NCI-H2196 treated with DMSO at 0.1 percent for 48 hours (cell line): ENCODE measurements at regions not wholly inside any gene's neighbourhood (a gene's known extent, or its start where the extent isn't known, plus 50 kb on each side); places are given as distances from the start of the nearest gene placed in this dataset.

ENCODE experiments used
- DNase-seq: peaks from one replicate; lab custom pipeline; 2025; ENCODE audit not compliant: unreplicated experiment; lab: John Stamatoyannopoulos, UW

- DNase-seq = no peak
Measured at GRCh38 chr15:70355275-70355795, 257.6 kb upstream of the TLE3 start.

- DNase-seq = no peak
Measured at GRCh38 chr15:70354346-70354905, 256.7 kb upstream of the TLE3 start.

- no peak for DNase-seq
Measured at GRCh38 chr15:70353606-70354345, 256.1 kb upstream of the TLE3 start.

- DNase-seq = no peak
Measured at GRCh38 chr15:70351941-70352774, 254.4 kb upstream of the TLE3 start.

- no peak for DNase-seq
Measured at GRCh38 chr15:70351391-70351790, 253.7 kb upstream of the TLE3 start.

- no peak for DNase-seq
Measured at GRCh38 chr15:70348581-70349344, 251.0 kb upstream of the TLE3 start.

GRCh38 chr15:70348226-70348543 is 250.5 kb upstream of the TLE3 start:
- no peak for DNase-seq

- no peak for DNase-seq
Measured at GRCh38 chr15:70347321-70348225, 249.9 kb upstream of the TLE3 start.

- no peak for DNase-seq
Measured at GRCh38 chr15:70345251-70346019, 247.7 kb upstream of the TLE3 start.

- peak; percentile 43 for DNase-seq
Measured at GRCh38 chr15:70344666-70345065, 246.9 kb upstream of the TLE3 start.

- DNase-seq = no peak
Measured at GRCh38 chr15:70343961-70344621, 246.4 kb upstream of the TLE3 start.

GRCh38 chr15:70342554-70343548 is 245.1 kb upstream of the TLE3 start:
- no peak for DNase-seq

- DNase-seq = no peak
Measured at GRCh38 chr15:70342141-70342540, 244.4 kb upstream of the TLE3 start.

GRCh38 chr15:70341566-70341965 is 243.8 kb upstream of the TLE3 start:
- no peak for DNase-seq

GRCh38 chr15:70340494-70340870 is 242.8 kb upstream of the TLE3 start:
- DNase-seq = no peak

GRCh38 chr15:70339571-70340493 is 242.1 kb upstream of the TLE3 start:
- DNase-seq = peak; percentile 48
